Gastroesophageal sphincter (tissue), 3 donors: ENCODE measurements at regions not wholly inside any gene's neighbourhood (a gene's known extent, or its start where the extent isn't known, plus 50 kb on each side); places are given as distances from the start of the nearest gene placed in this dataset.

Source experiments
- EP300 ChIP-seq: sonication (generic); formaldehyde crosslinking; IDR thresholded peaks from one replicate; pipeline ENCODE4 v1.6.1; 2017; ENCODE audit warnings: antibody characterized with exemption, mild to moderate bottlenecking
- POLR2A ChIP-seq, 2 donors: fragments of 450-650 bp; IDR thresholded peaks; one replicate each; pipeline ENCODE4 v1.6.1; 2017; ENCODE audit warnings: antibody characterized with exemption in 2 of 2, mild to moderate bottlenecking in 2 of 2, moderate library complexity in 1 of 2
- POLR2AphosphoS5 ChIP-seq: sonication (generic); formaldehyde crosslinking; IDR thresholded peaks from one replicate; pipeline ENCODE4 v1.6.1; 2017; ENCODE audit warnings: antibody characterized with exemption
- TF ChIP-seq, protein P1 (sequence below), 4 experiments: fragments of 200-600 bp in 2 of 4; fragments of 450-650 bp in 2 of 4; sonication (generic) in 1 of 4; IDR thresholded peaks; one replicate each; pipeline ENCODE4 v1.5.1; 2017 to 2019; ENCODE audit warnings: antibody characterized with exemption in 4 of 4, mild to moderate bottlenecking in 2 of 4, moderate library complexity in 2 of 4

- TF ChIP-seq POLR2A (IDR thresholded peaks at IDR 0.05) (no peak), POLR2AphosphoS5 (no peak), EP300 (no peak)
- TF ChIP-seq, protein P1, sequence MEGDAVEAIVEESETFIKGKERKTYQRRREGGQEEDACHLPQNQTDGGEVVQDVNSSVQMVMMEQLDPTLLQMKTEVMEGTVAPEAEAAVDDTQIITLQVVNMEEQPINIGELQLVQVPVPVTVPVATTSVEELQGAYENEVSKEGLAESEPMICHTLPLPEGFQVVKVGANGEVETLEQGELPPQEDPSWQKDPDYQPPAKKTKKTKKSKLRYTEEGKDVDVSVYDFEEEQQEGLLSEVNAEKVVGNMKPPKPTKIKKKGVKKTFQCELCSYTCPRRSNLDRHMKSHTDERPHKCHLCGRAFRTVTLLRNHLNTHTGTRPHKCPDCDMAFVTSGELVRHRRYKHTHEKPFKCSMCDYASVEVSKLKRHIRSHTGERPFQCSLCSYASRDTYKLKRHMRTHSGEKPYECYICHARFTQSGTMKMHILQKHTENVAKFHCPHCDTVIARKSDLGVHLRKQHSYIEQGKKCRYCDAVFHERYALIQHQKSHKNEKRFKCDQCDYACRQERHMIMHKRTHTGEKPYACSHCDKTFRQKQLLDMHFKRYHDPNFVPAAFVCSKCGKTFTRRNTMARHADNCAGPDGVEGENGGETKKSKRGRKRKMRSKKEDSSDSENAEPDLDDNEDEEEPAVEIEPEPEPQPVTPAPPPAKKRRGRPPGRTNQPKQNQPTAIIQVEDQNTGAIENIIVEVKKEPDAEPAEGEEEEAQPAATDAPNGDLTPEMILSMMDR (IDR thresholded peaks at IDR 0.05): no peak
These were observed 59.5 kb upstream of the THUMPD2 start for GRCh38 chr2:39838589-39838988.
